Hepatocyte (in vitro differentiated cells): ENCODE measurements at regions not wholly inside any gene's neighbourhood (a gene's known extent, or its start where the extent isn't known, plus 50 kb on each side); places are given as distances from the start of the nearest gene placed in this dataset.

ENCODE experiments used
- EZH2 ChIP-seq: fragments of 200-600 bp; sonication (generic); IDR thresholded peaks from 2 replicates; pipeline ENCODE4 v1.6.1; 2016; ENCODE audit warnings: antibody characterized with exemption, mild to moderate bottlenecking, borderline replicate concordance
- TF ChIP-seq, protein P1 (sequence below): fragments of 200-600 bp; sonication (generic); IDR thresholded peaks from 2 replicates; pipeline ENCODE4 v1.5.1; 2016; ENCODE audit warnings: antibody characterized with exemption, mild to moderate bottlenecking; ENCODE audit not compliant: poor library complexity

DNA sequence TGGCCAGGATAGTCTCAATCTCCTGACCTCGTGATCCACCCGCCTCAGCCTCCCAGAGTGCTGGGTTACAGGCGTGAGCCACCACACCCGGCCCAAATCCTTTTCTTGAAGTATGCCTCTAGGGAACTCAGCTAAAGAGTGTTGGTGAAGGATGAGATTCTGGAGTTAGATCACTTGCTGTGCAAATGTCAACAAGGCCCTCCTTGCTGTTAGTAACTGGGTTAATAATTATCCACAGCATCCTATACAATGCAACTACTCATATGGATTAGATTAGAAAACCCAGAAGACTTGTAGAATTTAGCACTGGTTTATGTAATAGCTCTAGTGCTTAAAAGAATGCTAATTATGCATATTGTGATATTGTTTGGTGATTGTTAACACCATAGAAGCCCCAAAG lies 310.8 kb upstream of the TFPI start:
- TF ChIP-seq, protein P1, sequence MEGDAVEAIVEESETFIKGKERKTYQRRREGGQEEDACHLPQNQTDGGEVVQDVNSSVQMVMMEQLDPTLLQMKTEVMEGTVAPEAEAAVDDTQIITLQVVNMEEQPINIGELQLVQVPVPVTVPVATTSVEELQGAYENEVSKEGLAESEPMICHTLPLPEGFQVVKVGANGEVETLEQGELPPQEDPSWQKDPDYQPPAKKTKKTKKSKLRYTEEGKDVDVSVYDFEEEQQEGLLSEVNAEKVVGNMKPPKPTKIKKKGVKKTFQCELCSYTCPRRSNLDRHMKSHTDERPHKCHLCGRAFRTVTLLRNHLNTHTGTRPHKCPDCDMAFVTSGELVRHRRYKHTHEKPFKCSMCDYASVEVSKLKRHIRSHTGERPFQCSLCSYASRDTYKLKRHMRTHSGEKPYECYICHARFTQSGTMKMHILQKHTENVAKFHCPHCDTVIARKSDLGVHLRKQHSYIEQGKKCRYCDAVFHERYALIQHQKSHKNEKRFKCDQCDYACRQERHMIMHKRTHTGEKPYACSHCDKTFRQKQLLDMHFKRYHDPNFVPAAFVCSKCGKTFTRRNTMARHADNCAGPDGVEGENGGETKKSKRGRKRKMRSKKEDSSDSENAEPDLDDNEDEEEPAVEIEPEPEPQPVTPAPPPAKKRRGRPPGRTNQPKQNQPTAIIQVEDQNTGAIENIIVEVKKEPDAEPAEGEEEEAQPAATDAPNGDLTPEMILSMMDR = no peak
- no peak for TF ChIP-seq EZH2
